GM19468 (cell line): ENCODE measurements at regions not wholly inside any gene's neighbourhood (a gene's known extent, or its start where the extent isn't known, plus 50 kb on each side); places are given as distances from the start of the nearest gene placed in this dataset.

Source experiments
- ATAC-seq: cut with Tn5 transposase; IDR thresholded peaks from one replicate; pipeline ENCODE4 v1.9.1; 2021; ENCODE audit warnings: mild to moderate bottlenecking, moderate library complexity, moderate number of reproducible peaks; ENCODE audit not compliant: unreplicated experiment; ENCODE audit errors: extremely low read depth

DNA sequence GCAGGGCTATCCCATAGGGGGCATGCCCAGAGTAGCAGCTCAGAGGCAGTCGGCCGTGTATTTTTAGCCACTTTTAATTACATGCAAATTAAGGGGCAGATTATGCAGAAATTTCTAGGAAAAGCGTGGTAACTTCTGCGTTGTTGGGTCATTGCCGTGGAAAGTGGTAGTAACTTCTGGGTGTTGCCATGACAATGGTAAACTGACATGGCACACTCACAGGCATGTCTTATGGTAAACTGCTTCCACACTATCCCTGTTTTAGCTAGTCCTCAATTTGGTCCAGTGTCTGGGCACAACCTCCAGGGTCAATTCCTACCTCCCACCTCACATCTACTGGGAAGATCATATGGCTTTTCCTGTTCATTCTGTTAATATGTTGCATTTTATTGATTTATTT is 428.9 kb upstream of the FANCL start:
- ATAC-seq = no peak

- ATAC-seq = no peak
Observed at GRCh38 chr2:58667137-58667774, 426.1 kb upstream of the FANCL start.

DNA sequence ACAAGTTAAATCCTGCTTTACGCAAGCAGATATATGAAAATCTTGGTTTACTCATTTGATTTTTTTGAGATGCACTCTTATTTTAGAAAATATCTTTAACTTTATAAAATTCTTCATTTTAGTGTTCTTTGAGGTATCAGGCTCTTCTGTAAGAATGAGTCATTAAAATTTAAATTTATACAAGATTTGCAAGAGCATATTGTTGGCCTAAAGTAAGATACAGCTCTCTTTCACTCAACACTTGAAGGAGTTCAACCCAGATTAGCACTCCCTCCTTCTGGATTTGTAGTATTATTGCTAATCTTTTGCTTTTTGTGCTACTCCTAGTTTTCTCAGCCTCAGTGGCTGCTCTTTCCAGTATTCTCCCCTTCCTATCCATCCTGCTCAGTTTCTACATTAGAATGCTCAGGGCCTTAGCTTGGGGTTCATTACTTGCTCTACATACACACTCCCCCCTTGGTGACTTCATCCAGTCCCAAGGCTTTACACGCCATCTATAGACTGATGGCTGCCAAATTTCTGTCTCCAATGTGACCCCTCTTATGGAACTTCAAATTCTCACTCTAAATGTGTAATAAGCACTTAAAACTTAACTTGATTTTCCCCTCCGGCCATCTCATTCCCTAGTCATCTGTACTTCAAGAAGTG is 425.3 kb upstream of the FANCL start:
- ATAC-seq = no peak

DNA sequence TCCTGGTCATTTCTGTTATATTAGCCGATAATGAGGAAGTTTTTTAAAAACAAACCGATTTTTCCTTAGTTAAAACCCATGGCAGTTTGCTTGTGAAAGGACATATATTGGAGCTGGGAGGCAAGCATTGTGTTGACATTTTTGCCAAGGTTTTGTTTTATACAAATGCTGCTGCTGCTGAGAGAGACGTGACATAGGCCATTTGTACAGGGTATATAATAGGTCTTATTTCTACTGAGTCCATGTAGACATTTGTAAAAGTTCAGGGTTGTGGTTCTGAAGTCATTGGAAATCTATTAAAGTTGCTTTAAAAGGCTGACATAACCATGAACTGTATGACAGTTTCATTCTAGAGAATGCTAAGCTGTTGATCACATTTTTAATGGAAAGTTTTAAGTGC is 424.0 kb upstream of the FANCL start:
- ATAC-seq = no peak

- no peak for ATAC-seq
Observed at GRCh38 chr2:58664523-58665151, 423.5 kb upstream of the FANCL start.

DNA sequence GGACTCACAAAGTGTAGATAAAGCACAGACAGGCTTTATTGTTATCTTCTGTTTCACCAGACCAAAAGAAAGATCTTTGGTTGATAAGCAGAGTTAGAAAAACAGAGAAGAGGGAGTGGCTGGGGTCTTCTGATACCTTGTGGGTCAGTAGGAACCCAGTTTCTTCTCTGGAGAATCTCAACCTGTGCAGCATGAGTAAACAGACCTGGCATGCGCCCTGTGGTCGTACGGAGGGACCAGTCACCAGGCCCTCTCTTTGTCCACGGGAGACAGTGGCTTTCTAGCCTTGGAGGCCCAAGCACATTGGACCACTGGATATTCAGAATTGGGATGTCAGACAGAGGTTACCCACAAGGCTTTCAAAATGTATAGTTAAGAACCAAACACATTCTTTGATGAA is 418.9 kb upstream of the FANCL start:
- no peak for ATAC-seq

DNA sequence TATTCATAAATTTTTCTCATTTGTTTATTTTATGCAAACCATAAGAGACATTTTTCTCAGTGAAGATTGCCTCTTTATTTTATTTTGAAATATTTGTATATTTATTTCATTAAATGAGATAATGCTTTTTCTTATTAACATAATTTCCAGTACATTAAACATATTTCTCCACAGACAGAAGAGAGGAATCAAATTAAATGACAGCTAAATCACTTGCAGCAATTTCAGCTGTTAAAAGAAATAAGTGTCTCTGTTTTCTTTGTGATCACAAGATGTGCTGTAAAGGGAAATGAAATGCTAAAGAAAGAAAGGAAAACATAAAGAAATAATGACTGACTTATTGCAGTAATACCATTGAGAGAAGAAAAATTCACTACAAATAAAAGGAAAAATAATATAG is 414.0 kb upstream of the FANCL start:
- no peak for ATAC-seq

- no peak for ATAC-seq
Observed at GRCh38 chr2:58651930-58652329, 410.8 kb upstream of the FANCL start.

GRCh38 chr2:58650781-58651180 is 409.7 kb upstream of the FANCL start:
- ATAC-seq = no peak

- ATAC-seq = no peak
Observed at GRCh38 chr2:58649756-58650155, 408.6 kb upstream of the FANCL start.

- ATAC-seq = no peak
Observed at GRCh38 chr2:58645017-58645416, 403.9 kb upstream of the FANCL start.

- ATAC-seq = no peak
Observed at GRCh38 chr2:58644451-58644850, 403.3 kb upstream of the FANCL start.

GRCh38 chr2:58641001-58641400 is 399.9 kb upstream of the FANCL start:
- ATAC-seq = no peak

GRCh38 chr2:58640042-58640441 is 398.9 kb upstream of the FANCL start:
- no peak for ATAC-seq

- ATAC-seq = no peak
Observed at GRCh38 chr2:58638256-58638805, 397.2 kb upstream of the FANCL start.

- no peak for ATAC-seq
Observed at GRCh38 chr2:58636872-58637271, 395.7 kb upstream of the FANCL start.

GRCh38 chr2:58635801-58636375 is 394.8 kb upstream of the FANCL start:
- no peak for ATAC-seq

- no peak for ATAC-seq
Observed at GRCh38 chr2:58634653-58635370, 393.7 kb upstream of the FANCL start.

DNA sequence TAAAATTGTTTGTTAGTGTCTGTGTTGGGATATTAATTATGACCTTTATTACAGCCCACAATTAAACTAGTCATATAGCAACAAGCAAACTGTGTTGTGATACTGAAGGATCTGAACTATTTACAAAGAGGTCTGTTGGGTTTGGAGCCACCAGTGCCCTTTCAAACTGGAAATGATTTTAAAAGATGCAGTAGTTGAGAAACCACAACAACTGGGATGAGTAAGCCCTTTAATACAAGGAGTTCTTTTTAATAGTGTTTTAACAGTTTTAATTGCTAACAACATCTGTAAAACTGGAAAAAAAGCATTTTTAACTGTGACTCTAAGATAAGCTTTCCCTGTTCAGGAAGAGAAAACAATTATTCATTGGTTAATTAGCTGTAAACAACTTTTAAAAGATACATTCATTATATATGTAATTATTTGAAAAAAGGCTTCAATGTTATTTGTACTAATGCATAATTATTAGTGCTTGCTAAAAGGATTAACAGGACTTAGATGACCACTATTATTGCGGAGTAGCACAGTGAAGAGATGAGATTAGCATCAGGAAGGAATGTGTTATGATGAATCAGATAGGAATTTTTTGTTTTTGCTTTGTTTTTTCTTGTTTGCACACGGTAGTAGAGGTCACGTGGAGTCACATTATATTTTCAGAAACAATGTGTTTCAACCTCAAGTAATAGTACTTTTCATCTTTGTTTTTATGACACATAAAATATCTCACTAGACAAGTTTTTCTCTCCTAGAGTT is 392.7 kb upstream of the FANCL start:
- no peak for ATAC-seq

DNA sequence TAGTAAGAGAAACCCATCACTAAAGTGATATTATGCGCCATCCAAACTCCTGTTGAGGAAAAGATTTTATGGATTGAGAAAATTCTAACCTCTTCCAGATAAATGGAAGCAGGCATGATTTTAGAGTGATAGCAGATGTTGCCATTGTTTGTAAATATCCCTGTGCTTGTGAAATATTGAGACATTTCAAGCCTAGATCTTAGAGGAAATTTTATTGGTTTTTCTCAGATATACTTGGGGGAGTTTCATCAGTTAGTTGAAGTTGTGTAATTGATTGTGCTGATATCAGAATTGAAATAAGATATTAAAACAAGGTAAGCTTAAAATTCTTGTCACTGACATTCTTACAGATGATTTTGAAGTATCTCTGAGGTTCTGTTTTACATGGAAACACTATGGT is 390.9 kb upstream of the FANCL start:
- no peak for ATAC-seq
